Activated CD4-positive, alpha-beta memory T cell treated with anti-CD3 and anti-CD28 coated beads, Interleukin-2, amount 10 ng/mL, durations not matched to agents 7 days and 5 days (primary cell): ENCODE measurements at regions not wholly inside any gene's neighbourhood (a gene's known extent, or its start where the extent isn't known, plus 50 kb on each side); places are given as distances from the start of the nearest gene placed in this dataset.

Experiments
- CTCF ChIA-PET: fragments of 350-600 bp; sonication (Branson Sonifier 250); formaldehyde crosslinking; loops from one replicate; lab custom pipeline; 2021; ENCODE audit warnings: antibody characterized with exemption, inconsistent platforms; lab: Charles Lee
- POLR2A ChIA-PET: fragments of 350-600 bp; sonication (Branson Sonifier 250); formaldehyde crosslinking; loops from one replicate; lab custom pipeline; 2021; ENCODE audit warnings: antibody characterized with exemption; lab: Charles Lee
- DNase-seq: peaks from one replicate; pipeline ENCODE4 v3.0.0-alpha.2; 2020
- H3K27ac Mint-ChIP-seq: one replicate; pipeline ENCODE4 v1.8.0; 2021; ENCODE audit warnings: mild to moderate bottlenecking, mixed read lengths
- H3K27me3 Mint-ChIP-seq: one replicate; pipeline ENCODE4 v1.8.0; 2021; ENCODE audit warnings: mixed read lengths
- H3K36me3 Mint-ChIP-seq: one replicate; pipeline ENCODE4 v1.8.0; 2021; ENCODE audit warnings: low read depth, mixed read lengths
- H3K4me1 Mint-ChIP-seq: one replicate; pipeline ENCODE4 v1.8.0; 2021; ENCODE audit warnings: mixed read lengths
- H3K4me3 Mint-ChIP-seq: one replicate; pipeline ENCODE4 v1.8.0; 2021; ENCODE audit warnings: mild to moderate bottlenecking, mixed read lengths
- H3K9me3 Mint-ChIP-seq: one replicate; pipeline ENCODE4 v1.8.0; 2021; ENCODE audit warnings: mixed read lengths

DNA sequence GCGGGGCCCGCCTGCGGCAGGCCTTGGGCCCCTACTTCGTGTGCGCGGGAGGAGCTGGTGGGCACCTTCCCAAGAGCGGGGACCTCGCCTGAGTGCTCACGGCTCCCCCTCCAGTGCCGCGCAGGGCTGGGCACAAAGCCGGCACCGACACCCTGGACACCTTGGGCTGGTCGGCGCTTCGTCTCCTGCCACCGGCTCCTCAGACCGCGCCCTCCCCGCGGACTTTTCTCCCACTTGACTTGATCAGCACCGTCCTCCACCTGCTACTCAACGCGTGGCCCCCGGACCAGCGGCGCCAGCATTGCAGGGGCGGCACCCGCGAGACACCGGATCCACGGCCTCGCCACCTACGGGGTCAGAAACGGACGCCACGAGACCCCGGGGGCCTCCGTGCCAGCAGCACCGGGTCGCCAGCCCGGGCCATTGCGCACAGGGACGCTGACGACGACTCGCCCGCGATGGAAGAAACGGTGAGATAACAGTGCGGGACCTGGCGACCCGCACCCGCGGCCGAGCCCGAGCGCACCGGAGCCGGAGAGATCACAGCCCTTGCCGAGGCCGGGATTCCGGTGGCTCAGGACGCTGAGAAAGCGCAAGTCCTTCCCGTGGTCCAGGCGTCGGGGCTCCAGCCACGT lies 154.2 kb downstream of the DLL1 start:
- POLR2A ChIA-PET: no interaction called here
- no peak for DNase-seq
- CTCF ChIA-PET: no interaction called here
- no peaks in the 10 kb centered on the region for H3K9me3 Mint-ChIP-seq
- no peaks in the 10 kb centered on the region for H3K4me1 Mint-ChIP-seq
- H3K27me3 Mint-ChIP-seq: no peaks in the 10 kb centered on the region
- H3K4me3 Mint-ChIP-seq: no peak overlapping the region
- no peaks in the 10 kb centered on the region for H3K36me3 Mint-ChIP-seq
- H3K27ac Mint-ChIP-seq: no peak overlapping the region

DNA sequence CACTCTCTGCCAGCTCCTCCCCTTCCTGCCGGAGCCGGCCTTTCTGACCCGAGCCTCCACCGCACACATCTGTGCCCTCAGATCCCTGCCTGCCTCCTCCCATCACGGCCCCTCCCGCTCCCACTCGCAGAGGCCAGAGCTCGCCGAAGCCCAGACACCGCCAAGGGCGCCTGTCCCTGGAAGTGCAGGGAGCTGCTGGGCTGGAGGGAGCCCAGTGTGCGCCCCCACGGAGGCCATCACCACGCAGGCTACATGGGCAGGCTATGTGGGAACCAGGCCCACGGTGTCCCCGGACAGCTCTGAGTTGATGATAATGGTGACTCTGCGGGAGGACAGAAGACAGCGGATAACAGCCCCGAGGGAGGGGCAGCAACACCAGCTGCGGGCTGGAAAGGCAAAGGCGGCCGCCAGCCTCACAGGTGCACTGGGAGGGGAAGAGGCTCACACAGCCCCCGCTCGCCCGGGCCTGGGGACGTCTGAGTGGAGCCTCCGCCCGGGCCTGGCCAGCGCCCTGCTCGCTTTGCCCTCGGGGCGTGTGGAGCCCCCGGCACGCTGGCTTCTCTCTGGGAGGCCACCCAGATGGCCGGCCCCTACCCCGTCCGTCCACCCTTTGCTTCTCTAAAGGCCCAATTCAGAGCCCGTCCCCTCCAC lies 154.9 kb downstream of the DLL1 start:
- Mint-ChIP-seq H3K36me3 (no peaks in the 10 kb centered on the region), H3K4me3 (no peak overlapping the region), H3K27me3 (no peaks in the 10 kb centered on the region), H3K27ac (no peak overlapping the region), H3K9me3 (no peaks in the 10 kb centered on the region), H3K4me1 (no peaks in the 10 kb centered on the region)
- ChIA-PET POLR2A (no interaction called here), CTCF (no interaction called here)
- no peak for DNase-seq

DNA sequence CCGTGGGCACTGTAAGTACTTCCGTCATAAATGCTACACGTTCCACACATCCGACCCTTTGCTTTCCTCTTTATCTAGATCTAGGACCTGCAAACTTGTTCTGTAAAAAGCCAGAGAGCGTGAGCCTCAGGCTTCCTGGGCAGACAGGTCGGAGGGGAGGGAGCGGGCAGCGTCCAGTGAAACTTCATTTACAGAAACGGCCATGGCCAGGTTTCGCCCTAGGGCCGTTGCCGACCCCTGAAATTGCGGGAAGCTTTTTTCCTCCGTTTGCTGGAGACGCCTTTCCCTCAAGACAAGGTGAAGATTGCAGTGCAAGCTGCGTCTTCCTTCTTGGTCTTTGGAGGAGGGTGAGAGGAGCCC lies 155.4 kb downstream of the DLL1 start:
- ChIA-PET POLR2A (no interaction called here), CTCF (no interaction called here)
- no peaks in the 10 kb centered on the region for H3K36me3 Mint-ChIP-seq
- no peaks in the 10 kb centered on the region for H3K27me3 Mint-ChIP-seq
- no peaks in the 10 kb centered on the region for H3K9me3 Mint-ChIP-seq
- no peak overlapping the region for H3K4me3 Mint-ChIP-seq
- no peak for DNase-seq
- no peak overlapping the region for H3K27ac Mint-ChIP-seq
- no peaks in the 10 kb centered on the region for H3K4me1 Mint-ChIP-seq

DNA sequence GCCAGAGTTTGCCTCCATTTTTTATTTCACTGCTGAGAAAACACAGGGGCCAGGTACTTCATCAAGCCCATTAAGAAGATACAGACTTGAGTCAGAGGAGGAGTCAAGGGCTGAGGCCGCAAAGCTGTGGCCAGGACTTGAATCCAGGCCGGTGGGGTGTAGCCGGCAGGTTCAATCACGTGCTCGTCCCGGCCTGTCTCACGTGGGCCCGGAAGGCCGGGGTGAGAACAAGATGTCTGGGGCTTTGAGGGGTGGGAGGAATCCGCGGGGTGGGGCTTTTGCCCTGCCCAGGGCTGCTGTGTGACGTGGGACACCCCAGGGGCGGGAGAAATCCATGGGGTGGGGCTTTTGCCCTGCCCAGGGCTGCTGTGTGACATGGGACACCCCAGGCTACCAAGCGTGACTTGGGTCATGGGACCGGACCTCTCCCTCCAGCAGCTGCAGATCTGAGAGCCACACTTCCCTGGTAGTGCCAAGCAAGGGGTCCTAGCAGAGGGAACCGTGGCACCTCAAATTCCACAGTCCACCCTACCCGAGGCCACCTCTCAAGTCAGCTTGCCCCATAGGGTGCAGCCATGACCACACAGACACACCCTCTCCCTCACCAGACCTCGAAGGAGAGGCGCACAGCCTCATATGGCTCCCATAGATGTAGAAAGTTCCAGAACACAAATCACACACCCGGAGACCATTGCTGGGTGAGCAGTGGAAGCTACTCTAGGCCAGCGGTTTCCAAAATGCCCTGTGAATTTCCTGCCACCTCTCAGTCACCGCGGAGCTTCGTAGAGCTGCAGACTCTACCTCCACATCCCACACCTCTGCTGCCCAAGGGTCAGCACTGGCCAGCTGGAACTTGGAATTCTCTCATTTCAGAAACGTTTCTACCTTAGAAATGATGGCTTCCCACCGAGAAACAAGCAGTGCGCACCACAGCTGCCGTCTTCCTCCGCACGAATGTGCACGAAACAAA lies 156.1 kb downstream of the DLL1 start:
- H3K9me3 Mint-ChIP-seq: no peaks in the 10 kb centered on the region
- H3K4me3 Mint-ChIP-seq: no peak overlapping the region
- ChIA-PET CTCF (no interaction called here), POLR2A (no interaction called here)
- H3K27me3 Mint-ChIP-seq: no peaks in the 10 kb centered on the region
- DNase-seq: no peak
- H3K36me3 Mint-ChIP-seq: no peaks in the 10 kb centered on the region
- no peaks in the 10 kb centered on the region for H3K4me1 Mint-ChIP-seq
- H3K27ac Mint-ChIP-seq: no peak overlapping the region

DNA sequence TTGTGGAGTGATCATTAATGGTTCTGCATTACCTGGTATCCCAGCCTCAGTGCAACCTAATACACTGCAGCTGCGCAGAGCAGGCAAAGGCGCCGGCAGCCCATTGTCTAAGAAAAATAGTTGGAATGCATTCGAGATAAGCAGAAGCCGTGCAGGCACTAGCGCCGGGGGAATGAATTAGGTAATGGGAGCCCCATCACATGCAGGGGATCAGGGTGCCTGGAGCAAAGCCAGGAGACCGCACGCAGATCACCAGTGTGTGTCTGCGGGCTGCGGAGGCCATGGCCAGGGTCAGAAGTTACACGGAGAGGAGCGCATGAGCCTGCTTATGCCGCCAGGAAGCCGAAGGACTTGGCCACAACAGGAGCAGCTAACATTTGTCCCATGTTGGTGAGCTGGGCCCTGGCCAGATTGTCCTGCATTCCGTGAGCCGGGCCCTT lies 156.8 kb downstream of the DLL1 start:
- no peak for DNase-seq
- no peaks in the 10 kb centered on the region for H3K36me3 Mint-ChIP-seq
- ChIA-PET CTCF (no interaction called here), POLR2A (no interaction called here)
- no peaks in the 10 kb centered on the region for H3K27me3 Mint-ChIP-seq
- H3K27ac Mint-ChIP-seq: no peak overlapping the region
- H3K4me1 Mint-ChIP-seq: no peaks in the 10 kb centered on the region
- no peak overlapping the region for H3K4me3 Mint-ChIP-seq
- no peaks in the 10 kb centered on the region for H3K9me3 Mint-ChIP-seq

DNA sequence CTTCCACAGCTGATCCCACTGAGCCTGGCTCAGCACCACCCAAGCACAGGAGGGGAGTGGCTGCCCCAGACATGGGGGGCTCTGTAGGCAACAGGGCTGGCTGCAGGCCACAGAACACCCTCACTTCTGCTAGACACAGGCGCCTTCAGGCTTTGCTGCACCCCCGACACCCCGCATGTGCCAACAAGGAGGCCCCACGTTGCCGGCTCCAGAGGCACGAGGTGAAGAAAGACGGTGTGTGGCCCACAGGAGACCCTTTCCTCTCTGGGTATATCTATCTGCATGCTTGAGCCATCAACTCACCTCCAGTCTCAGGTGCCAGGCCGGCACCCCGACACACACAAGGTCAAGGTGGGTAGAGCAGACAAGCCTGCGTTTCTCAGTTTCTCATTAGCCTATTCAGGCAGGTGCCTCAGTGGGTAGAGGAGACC lies 158.3 kb downstream of the DLL1 start:
- Mint-ChIP-seq H3K36me3 (no peaks in the 10 kb centered on the region), H3K9me3 (no peaks in the 10 kb centered on the region), H3K4me3 (no peak overlapping the region), H3K4me1 (no peaks in the 10 kb centered on the region), H3K27ac (no peak overlapping the region), H3K27me3 (no peaks in the 10 kb centered on the region)
- no peak for DNase-seq
- POLR2A ChIA-PET: no interaction called here
- CTCF ChIA-PET: no interaction called here

DNA sequence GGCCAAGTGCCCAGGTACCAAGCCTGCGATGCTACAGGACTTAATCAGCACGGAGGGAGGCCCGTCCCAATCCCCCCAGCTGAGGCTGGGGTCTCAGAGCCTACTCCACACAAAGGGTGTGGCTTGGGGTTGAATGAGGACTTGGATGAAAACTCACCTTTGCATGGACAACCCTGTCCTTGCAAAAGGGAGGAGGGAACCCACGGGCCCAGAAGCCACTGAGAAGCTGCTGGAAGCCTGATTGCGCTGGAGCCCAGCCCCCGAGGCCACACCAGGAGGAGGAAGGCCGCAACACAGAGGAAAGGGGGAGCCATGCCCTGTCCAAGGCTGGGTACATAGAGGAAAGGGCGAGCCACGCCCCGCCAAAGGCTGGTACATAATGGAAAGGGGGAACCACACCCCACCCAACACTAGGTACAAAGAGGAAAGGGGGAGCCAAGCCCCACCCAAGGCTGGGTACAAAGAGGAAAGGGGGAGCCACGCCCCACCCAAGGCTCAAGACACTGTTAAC lies 158.8 kb downstream of the DLL1 start:
- CTCF ChIA-PET: no interaction called here
- DNase-seq: no peak
- Mint-ChIP-seq H3K4me1 (no peaks in the 10 kb centered on the region), H3K4me3 (no peak overlapping the region), H3K27me3 (no peaks in the 10 kb centered on the region), H3K9me3 (no peaks in the 10 kb centered on the region), H3K27ac (no peak overlapping the region), H3K36me3 (no peaks in the 10 kb centered on the region)
- POLR2A ChIA-PET: no interaction called here

DNA sequence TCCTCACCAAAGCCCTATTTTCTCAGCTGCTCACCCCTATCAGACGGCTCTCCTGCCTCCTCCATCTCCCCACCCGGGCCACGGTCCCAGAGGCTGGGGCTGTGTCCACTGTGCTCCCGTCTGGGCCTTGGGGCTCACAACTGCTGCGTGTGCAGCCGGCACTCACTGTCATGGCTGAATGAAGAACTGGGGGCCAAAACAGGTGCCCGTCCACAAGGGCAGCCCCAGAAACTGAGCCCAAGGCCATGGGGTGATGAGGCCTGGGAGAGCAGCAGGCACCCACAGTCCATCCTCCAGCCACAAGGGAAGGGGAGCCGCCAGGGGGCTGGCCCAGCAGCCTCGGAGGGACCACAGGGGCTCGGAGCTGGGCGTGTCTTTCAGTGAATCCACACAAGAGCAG lies 159.5 kb downstream of the DLL1 start:
- ChIA-PET CTCF (no interaction called here), POLR2A (no interaction called here)
- Mint-ChIP-seq H3K9me3 (no peaks in the 10 kb centered on the region), H3K36me3 (no peaks in the 10 kb centered on the region), H3K4me1 (no peaks in the 10 kb centered on the region), H3K27me3 (no peaks in the 10 kb centered on the region), H3K27ac (no peak overlapping the region), H3K4me3 (no peak overlapping the region)
- DNase-seq: no peak

DNA sequence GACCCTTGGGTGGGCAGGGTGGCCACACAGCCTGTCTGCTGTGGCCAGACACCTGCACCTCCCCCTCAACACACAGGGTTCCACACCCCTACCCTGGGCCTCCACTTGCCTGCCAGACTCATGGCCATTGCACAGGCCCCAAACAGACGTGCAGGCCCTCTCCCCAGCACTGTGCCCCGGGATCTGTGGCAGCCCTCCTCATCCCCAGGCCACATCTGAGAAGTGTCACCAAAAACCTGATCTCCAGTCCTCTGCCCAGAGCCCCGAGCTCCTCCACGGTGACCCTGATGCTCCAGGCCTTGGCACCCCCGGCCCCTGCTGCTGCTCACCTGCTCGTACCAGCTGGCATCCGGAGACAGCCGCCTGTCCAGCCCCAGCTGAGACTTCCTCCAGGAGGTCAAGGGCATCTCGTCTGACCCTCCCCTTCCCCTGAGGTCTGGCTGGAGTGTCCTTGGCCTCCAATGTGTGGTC lies 160.1 kb downstream of the DLL1 start:
- POLR2A ChIA-PET: no interaction called here

DNA sequence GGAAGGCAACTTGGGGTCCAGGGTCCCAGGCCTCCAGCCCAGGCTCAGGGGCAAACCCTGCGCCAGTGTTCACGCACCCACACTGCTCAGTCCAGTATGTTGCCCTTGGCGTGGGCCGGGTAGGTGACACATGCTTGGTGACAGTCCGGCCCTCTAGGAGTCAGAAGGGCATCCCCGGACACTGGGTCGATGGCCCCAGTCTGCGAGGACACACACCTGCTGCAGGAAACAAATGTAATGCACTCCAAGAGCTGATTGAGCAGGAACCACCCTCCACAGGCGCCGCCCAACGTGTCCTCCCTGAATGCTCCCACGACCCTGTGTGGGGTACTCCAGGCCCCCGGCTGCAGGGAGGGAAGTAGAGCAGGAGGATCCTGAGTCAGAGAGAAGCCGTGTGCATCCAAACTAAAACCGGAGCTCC lies 160.7 kb downstream of the DLL1 start:
- Mint-ChIP-seq H3K4me3 (no peak overlapping the region), H3K4me1 (no peaks in the 10 kb centered on the region), H3K9me3 (no peaks in the 10 kb centered on the region), H3K27ac (no peak overlapping the region), H3K27me3 (no peaks in the 10 kb centered on the region), H3K36me3 (no peaks in the 10 kb centered on the region)
- POLR2A ChIA-PET: no interaction called here
- DNase-seq: no peak
- CTCF ChIA-PET: no interaction called here

More for the DNA sequence above, 160.1 kb downstream of the DLL1 start:
- Mint-ChIP-seq H3K36me3 (no peaks in the 10 kb centered on the region), H3K4me1 (no peaks in the 10 kb centered on the region), H3K27ac (no peak overlapping the region), H3K4me3 (no peak overlapping the region), H3K27me3 (no peaks in the 10 kb centered on the region), H3K9me3 (no peaks in the 10 kb centered on the region)
- DNase-seq: no peak
- CTCF ChIA-PET: no interaction called here

DNA sequence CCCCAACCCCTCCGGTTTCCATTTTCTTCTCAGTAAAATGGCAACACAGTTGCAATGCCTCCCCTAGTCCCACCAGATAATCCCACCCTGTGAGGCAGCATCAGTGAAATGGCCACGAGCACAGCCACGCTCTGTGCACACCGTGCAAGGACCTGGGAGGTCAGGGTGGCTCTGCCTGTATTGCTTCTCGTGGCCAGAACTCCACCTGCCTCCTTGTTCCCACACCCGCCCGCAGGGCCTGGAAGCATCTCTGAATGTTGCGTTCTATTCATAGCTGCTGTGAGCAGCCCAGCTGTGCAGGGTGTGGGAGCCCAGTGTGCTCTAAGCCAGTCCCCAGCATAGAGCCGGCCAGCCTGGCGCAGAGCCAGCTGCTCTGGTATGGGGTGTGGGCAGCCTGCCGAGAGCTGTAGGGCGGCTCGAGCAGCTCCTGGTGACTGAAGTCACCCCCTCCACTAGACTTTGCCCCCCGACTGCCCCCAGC lies 161.1 kb downstream of the DLL1 start:
- no peaks in the 10 kb centered on the region for H3K27me3 Mint-ChIP-seq
- H3K4me1 Mint-ChIP-seq: no peaks in the 10 kb centered on the region
- DNase-seq: peak; percentile 7
- CTCF ChIA-PET: no interaction called here
- no peaks in the 10 kb centered on the region for H3K9me3 Mint-ChIP-seq
- H3K27ac Mint-ChIP-seq: no peak overlapping the region
- POLR2A ChIA-PET: no interaction called here
- no peak overlapping the region for H3K4me3 Mint-ChIP-seq
- no peaks in the 10 kb centered on the region for H3K36me3 Mint-ChIP-seq

DNA sequence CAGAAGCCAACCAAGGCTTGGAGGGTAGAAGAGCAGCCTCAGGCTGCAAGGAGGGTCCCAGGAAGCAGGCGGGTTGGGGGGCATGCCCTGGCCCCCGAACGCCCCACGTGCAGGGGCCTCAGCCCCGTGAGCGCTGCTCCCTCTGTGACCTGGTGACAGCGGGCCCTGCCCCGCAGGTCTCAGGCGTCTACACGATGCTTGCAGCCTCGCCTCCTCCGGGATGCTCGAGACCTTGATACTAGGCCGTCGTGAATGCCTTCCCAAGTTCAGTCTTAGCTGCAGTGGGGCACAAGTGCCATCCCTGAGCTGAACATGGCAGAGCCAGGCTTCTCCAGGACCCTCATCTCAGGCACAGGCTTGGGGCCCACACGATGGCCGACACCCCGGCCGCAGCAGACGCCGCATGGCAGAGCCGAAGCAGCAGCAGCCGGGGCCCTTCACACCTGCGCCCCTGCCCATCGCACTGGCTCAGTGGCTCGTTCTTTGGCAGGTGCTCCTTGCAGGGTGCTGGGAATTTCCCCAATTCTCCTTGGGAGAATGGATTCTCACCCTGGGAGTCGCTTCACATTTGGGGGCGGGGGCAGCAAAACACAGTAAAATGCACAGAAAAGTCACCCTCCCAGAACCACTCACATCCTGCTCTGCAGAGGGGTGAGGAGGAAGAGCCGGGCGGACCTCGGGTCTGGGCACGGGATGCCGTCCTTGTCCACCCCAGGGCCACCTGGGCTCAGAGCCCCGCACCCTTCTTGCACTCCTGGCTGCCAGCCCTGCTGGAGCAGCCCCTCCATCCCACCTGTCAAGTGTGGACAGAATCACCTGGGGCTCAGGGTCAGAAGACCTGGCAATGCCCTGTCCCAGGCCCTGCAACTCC lies 161.8 kb downstream of the DLL1 start:
- ChIA-PET POLR2A (no interaction called here), CTCF (no interaction called here)
- H3K36me3 Mint-ChIP-seq: no peaks in the 10 kb centered on the region
- peak; percentile 14 for DNase-seq
- H3K4me1 Mint-ChIP-seq: no peaks in the 10 kb centered on the region
- no peak overlapping the region for H3K4me3 Mint-ChIP-seq
- H3K27ac Mint-ChIP-seq: no peak overlapping the region
- H3K27me3 Mint-ChIP-seq: no peaks in the 10 kb centered on the region
- H3K9me3 Mint-ChIP-seq: no peaks in the 10 kb centered on the region
